Body of pancreas (tissue), 4 donors: ENCODE measurements at regions not wholly inside any gene's neighbourhood (a gene's known extent, or its start where the extent isn't known, plus 50 kb on each side); places are given as distances from the start of the nearest gene placed in this dataset.

Source experiments
- POLR2A ChIP-seq, 3 donors: fragments of 450-650 bp; IDR thresholded peaks; one replicate each; pipeline ENCODE4 v1.6.1; 2016; ENCODE audit warnings: antibody characterized with exemption in 3 of 3, mild to moderate bottlenecking in 2 of 3
- TF ChIP-seq, protein P1 (sequence below), 7 experiments: fragments of 450-650 bp in 4 of 7; fragments of 200-600 bp in 3 of 7; sonication (generic) in 3 of 7; IDR thresholded peaks; one replicate each; pipeline ENCODE4 v1.5.1; 2016 to 2019; ENCODE audit warnings: antibody characterized with exemption in 7 of 7

DNA sequence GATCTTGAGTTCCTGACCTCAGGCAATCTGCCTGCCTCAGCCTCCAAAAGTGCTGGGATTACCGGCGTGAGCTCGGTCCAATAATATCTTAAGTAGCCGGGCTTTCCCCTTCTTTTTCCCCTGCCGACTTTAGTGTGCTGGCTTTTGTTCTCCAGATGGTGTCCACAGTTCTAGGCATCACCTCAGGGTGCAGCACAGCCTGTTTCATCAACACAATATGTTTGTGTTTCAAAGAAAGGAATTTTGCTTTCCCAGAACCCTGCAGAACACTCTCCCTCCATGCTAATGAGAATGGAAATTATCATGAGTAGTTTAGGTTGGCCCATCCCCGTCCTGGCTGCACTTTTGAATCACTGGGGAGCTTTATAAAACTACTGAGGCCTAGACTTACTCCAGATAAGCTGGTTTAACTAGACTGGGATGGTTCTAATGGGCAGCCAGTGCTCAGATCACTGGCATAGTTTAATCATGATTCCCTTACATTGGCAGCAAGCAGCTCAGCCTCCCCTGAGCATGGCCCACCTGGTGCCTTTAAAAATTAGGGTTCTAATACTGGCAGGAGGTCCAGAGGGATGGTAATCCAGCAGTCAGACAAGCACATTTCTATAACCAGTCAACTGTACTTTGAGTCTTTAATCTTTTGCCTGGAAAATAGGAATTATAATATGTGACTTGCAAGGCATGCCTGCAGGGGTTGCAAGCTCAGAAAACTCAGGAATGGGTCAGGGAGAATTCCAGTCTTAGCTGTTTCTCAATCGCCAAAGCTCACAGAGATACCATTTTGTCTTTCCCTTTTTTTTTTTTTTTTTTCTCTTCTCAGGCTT, 127.6 kb upstream of the RASGRP1 start:
- TF ChIP-seq POLR2A (IDR thresholded peaks at IDR 0.05) = no peak
- TF ChIP-seq, protein P1, sequence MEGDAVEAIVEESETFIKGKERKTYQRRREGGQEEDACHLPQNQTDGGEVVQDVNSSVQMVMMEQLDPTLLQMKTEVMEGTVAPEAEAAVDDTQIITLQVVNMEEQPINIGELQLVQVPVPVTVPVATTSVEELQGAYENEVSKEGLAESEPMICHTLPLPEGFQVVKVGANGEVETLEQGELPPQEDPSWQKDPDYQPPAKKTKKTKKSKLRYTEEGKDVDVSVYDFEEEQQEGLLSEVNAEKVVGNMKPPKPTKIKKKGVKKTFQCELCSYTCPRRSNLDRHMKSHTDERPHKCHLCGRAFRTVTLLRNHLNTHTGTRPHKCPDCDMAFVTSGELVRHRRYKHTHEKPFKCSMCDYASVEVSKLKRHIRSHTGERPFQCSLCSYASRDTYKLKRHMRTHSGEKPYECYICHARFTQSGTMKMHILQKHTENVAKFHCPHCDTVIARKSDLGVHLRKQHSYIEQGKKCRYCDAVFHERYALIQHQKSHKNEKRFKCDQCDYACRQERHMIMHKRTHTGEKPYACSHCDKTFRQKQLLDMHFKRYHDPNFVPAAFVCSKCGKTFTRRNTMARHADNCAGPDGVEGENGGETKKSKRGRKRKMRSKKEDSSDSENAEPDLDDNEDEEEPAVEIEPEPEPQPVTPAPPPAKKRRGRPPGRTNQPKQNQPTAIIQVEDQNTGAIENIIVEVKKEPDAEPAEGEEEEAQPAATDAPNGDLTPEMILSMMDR (IDR thresholded peaks at IDR 0.05) = no peak
